Astrocyte (in vitro differentiated cells and primary cell): ENCODE measurements at regions not wholly inside any gene's neighbourhood (a gene's known extent, or its start where the extent isn't known, plus 50 kb on each side); places are given as distances from the start of the nearest gene placed in this dataset.

ENCODE experiments used
- DNase-seq: peaks from one replicate; pipeline ENCODE4 v3.0.0-alpha.2; 2010; ENCODE audit warnings: low read depth
- FAIRE-seq: peaks from 2 replicates; lab custom pipeline; 2011; peaks lifted over from hg19 to GRCh38; lab: Jason Lieb, UNC
- H2AFZ ChIP-seq: 2 replicates; pipeline ENCODE4 v1.6.0; 2012; ENCODE audit warnings: low read depth, low read length, inconsistent platforms
- H3K27ac ChIP-seq: 2 replicates; pipeline ENCODE4 v1.5.1; 2011; ENCODE audit warnings: low read depth, low read length, inconsistent platforms
- H3K27me3 ChIP-seq: 2 replicates; pipeline ENCODE4 v1.6.0; 2011; ENCODE audit warnings: low read length, inconsistent platforms; ENCODE audit not compliant: insufficient read depth
- H3K36me3 ChIP-seq: 2 replicates; pipeline ENCODE4 v1.5.1; 2011; ENCODE audit warnings: low read length, inconsistent platforms; ENCODE audit not compliant: insufficient read depth
- H3K4me1 ChIP-seq: 2 replicates; pipeline ENCODE4 v1.5.1; 2011; ENCODE audit warnings: low read length, inconsistent platforms; ENCODE audit not compliant: insufficient read depth
- H3K4me2 ChIP-seq: 2 replicates; pipeline ENCODE4 v1.6.0; 2012; ENCODE audit warnings: low read length, inconsistent platforms
- H3K4me3 ChIP-seq: 2 replicates; pipeline ENCODE4 v1.5.1; 2011; ENCODE audit warnings: low read depth, mild to moderate bottlenecking, low read length, inconsistent platforms; ENCODE audit not compliant: insufficient read depth
- H3K79me2 ChIP-seq: 2 replicates; pipeline ENCODE4 v1.6.0; 2012; ENCODE audit warnings: mild to moderate bottlenecking, low read length, inconsistent platforms; ENCODE audit not compliant: insufficient read depth
- H3K9ac ChIP-seq: 2 replicates; pipeline ENCODE4 v1.6.0; 2012; ENCODE audit warnings: mild to moderate bottlenecking, low read length, inconsistent platforms
- H3K9me3 ChIP-seq: 2 replicates; pipeline ENCODE4 v1.5.1; 2012; ENCODE audit warnings: low read depth, mild to moderate bottlenecking, low read length, inconsistent platforms; ENCODE audit not compliant: insufficient read depth
- H4K20me1 ChIP-seq: 2 replicates; pipeline ENCODE4 v1.6.0; 2012; ENCODE audit warnings: low read length, inconsistent platforms; ENCODE audit not compliant: insufficient read depth
- H3K27ac Mint-ChIP-seq: one replicate; pipeline ENCODE4 v1.8.0; 2021; ENCODE audit warnings: mild to moderate bottlenecking, mixed read lengths; ENCODE audit not compliant: unreplicated experiment
- H3K27me3 Mint-ChIP-seq: one replicate; pipeline ENCODE4 v1.8.0; 2021; ENCODE audit warnings: low read depth, mixed read lengths; ENCODE audit not compliant: unreplicated experiment
- H3K36me3 Mint-ChIP-seq: one replicate; pipeline ENCODE4 v1.8.0; 2021; ENCODE audit warnings: low read depth, mixed read lengths; ENCODE audit not compliant: unreplicated experiment
- H3K4me1 Mint-ChIP-seq: one replicate; pipeline ENCODE4 v1.8.0; 2021; ENCODE audit warnings: low read depth, mixed read lengths; ENCODE audit not compliant: unreplicated experiment
- H3K4me3 Mint-ChIP-seq: one replicate; pipeline ENCODE4 v1.8.0; 2021; ENCODE audit warnings: mild to moderate bottlenecking, moderate library complexity, mixed read lengths; ENCODE audit not compliant: unreplicated experiment
- H3K9me3 Mint-ChIP-seq: one replicate; pipeline ENCODE4 v1.8.0; 2021; ENCODE audit warnings: mild to moderate bottlenecking, mixed read lengths; ENCODE audit not compliant: unreplicated experiment
- CTCF ChIP-seq: IDR thresholded peaks from 2 replicates; pipeline ENCODE4 v1.5.1; 2011; ENCODE audit warnings: low read depth, mild to moderate bottlenecking, inconsistent platforms, low read length, moderate library complexity; ENCODE audit not compliant: insufficient read depth
- EZH2 ChIP-seq: IDR thresholded peaks from 2 replicates; pipeline ENCODE4 v1.6.1; 2012; ENCODE audit warnings: mild to moderate bottlenecking, low read length, inconsistent platforms; ENCODE audit not compliant: insufficient read depth

DNA sequence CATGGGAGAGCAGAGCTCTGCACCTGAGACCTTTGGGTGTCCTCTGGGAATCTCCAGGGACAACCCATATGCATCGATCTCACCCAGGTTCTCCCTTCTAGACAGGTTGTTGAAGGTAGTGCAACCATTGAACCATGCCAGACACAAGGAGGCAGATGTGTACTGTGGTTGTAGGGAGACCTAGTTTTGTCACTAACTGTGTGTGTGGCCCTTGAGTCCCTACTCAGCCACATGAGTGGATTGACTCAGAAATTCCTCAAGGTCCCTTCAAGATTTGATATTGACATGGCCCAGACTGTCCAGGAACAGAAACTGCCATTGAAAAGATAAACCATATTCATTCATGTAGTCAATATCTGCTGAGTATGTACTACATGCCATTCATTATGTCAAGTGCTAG is 396.4 kb upstream of the CCL2 start:
- no peaks in the 10 kb centered on the region for H3K4me1 ChIP-seq
- H3K4me1 Mint-ChIP-seq, result peaks cover 4% of the 10 kb centered on the region
- FAIRE-seq (no peak), DNase-seq (no peak)
- H2AFZ ChIP-seq, result no peak overlapping the region
- H3K4me2 ChIP-seq, result no peak overlapping the region
- peaks cover 39% of the 10 kb centered on the region for H3K27me3 Mint-ChIP-seq
- no peak overlapping the region for H3K9ac ChIP-seq
- no peak overlapping the region for H3K4me3 Mint-ChIP-seq
- H3K27ac ChIP-seq, result no peak overlapping the region
- no peaks in the 10 kb centered on the region for H3K9me3 ChIP-seq
- no peaks in the 10 kb centered on the region for H3K36me3 ChIP-seq
- TF ChIP-seq EZH2 (no peak), CTCF (no peak)
- no peaks in the 10 kb centered on the region for H3K36me3 Mint-ChIP-seq
- H3K27ac Mint-ChIP-seq, result no peak overlapping the region
- no peak overlapping the region for H3K4me3 ChIP-seq
- H4K20me1 ChIP-seq, result no peaks in the 10 kb centered on the region
- no peaks in the 10 kb centered on the region for H3K27me3 ChIP-seq
- H3K9me3 Mint-ChIP-seq, result no peaks in the 10 kb centered on the region
- no peaks in the 10 kb centered on the region for H3K79me2 ChIP-seq

DNA sequence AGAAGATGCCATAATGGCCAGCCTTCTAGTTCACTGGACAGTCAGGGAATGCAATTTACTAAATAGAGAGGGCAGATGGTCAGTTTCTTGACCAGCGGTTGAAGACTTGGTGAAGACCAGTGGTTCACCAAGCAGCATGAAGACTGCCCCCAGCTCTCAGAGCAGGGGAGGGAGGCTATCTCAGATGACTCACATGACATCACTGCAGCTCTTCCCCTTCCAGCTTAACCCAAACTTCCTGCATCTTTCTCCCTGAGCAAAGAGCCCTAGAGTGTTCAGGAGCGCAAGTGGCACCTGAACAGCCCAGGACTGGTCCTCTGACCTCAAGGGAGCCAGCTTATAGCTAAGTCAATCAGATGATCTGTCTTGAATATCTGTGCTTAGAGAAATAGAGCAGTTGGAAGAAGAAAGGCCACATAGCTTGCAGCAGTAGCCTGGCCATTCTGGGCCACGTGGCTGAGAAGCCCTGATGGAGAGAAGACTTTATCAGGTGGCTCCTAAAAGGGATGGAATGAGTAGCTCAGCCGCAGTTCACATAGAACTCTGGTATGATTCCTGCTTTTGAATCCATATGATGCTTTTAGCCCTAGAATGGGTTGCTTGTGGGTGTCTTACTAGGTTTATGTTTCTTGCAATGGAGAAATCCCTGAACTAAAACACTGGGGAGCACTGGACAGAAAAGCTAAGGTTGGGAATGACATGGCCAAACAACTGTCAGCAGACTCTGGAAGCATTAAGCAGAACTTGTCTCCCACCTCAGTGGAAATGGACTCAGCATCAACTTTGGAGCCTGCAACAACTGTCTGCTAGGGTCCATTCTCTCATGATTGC is 392.1 kb upstream of the CCL2 start:
- Mint-ChIP-seq H3K4me3 (no peak overlapping the region), H3K36me3 (no peaks in the 10 kb centered on the region), H3K27me3 (peaks cover 17% of the 10 kb centered on the region), H3K4me1 (no peaks in the 10 kb centered on the region), H3K9me3 (no peaks in the 10 kb centered on the region), H3K27ac (no peak overlapping the region)
- Histone ChIP-seq H3K36me3 (no peaks in the 10 kb centered on the region), H3K9me3 (no peaks in the 10 kb centered on the region), H4K20me1 (no peaks in the 10 kb centered on the region), H3K9ac (no peak overlapping the region), H3K27me3 (no peaks in the 10 kb centered on the region), H3K4me2 (no peak overlapping the region), H3K4me1 (no peaks in the 10 kb centered on the region), H2AFZ (no peak overlapping the region), H3K79me2 (no peaks in the 10 kb centered on the region), H3K4me3 (no peak overlapping the region), H3K27ac (no peak overlapping the region)
- no peak for TF ChIP-seq EZH2
- TF ChIP-seq CTCF, result no peak
- FAIRE-seq (no peak), DNase-seq (no peak)

DNA sequence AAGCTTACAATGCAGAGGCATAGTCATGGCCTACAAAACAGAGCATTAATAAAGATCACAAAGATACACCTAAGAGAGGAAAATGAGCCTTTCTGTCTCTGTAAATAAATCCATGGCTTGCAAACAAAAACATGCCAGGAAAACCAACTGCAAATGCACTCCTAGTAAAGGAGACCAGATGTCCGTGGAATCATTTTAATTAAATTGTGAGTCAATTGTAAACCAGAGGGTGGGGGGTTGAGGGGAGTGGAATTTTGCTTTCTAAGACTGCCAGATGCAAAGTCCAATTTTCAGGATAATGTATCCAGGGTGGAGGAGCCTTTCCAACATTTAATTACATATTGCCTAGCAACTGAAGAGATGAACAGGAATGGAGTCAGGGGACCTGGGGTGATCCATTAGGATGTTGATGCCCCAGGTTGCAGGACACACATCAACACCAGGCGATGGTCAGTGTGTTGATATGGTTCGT is 390.3 kb upstream of the CCL2 start:
- H3K9me3 Mint-ChIP-seq, result no peaks in the 10 kb centered on the region
- TF ChIP-seq EZH2 (no peak), CTCF (no peak)

More for the DNA sequence above, 390.3 kb upstream of the CCL2 start:
- Histone ChIP-seq H3K9ac (no peak overlapping the region), H3K79me2 (no peaks in the 10 kb centered on the region), H2AFZ (no peak overlapping the region), H3K4me2 (no peak overlapping the region), H3K36me3 (no peaks in the 10 kb centered on the region), H3K27ac (no peak overlapping the region), H3K9me3 (no peaks in the 10 kb centered on the region), H3K4me1 (no peaks in the 10 kb centered on the region), H3K4me3 (no peak overlapping the region), H4K20me1 (no peaks in the 10 kb centered on the region), H3K27me3 (no peaks in the 10 kb centered on the region)
- Mint-ChIP-seq H3K36me3 (no peaks in the 10 kb centered on the region), H3K27ac (no peak overlapping the region), H3K4me3 (no peak overlapping the region), H3K4me1 (no peaks in the 10 kb centered on the region), H3K27me3 (peaks cover 4% of the 10 kb centered on the region)
- FAIRE-seq, result no peak
- DNase-seq, result no peak
